Activated CD4-positive, alpha-beta T cell treated with anti-CD3 and anti-CD28 coated beads for 1 hour (primary cell): ENCODE measurements at regions not wholly inside any gene's neighbourhood (a gene's known extent, or its start where the extent isn't known, plus 50 kb on each side); places are given as distances from the start of the nearest gene placed in this dataset.

Source experiments
- DNase-seq: peaks from one replicate; pipeline ENCODE4 v3.0.0-alpha.2; 2020

DNA sequence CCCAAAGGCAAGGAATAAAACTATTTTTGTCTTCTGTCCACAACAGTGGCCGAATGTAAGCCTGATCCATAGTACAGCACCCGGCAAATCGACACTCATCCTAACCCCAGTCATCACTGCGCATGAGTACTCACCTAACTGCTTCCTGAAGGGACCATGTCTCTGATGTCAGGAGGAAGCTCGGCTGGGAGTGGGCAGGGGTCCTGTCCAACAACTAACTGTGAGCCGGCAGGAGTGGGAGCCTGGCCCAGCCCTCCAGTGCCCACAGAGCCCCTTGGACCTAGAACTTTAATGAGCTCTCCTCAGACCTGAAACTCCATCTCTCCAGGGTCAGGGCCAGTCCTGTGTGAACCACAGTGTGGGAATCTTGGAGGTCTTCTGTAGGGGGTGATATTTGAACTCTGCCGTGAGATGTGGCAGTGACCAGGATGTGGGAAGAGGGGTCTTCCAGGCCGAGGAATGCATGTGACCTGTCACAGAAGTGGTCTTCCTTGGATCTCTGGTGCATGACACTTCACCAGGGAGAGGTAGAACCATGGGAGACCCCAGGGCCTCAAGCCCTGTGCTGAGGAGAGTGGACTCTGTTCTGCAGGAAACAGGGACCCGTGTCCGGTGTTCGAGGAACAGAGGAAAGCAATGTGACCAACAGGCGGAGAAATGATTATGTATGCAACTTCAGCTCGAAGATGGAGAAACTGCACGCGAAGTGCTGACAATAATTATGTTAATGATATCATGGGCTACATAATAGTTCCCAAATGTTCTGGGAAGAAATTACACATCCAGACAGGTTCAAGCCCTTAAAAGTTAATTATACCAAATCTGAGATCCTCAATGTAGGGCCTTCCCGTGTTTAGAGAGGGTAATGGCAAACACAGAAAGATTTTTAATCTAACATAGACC, 240.1 kb upstream of the HDAC4 start:
- DNase-seq: no peak

DNA sequence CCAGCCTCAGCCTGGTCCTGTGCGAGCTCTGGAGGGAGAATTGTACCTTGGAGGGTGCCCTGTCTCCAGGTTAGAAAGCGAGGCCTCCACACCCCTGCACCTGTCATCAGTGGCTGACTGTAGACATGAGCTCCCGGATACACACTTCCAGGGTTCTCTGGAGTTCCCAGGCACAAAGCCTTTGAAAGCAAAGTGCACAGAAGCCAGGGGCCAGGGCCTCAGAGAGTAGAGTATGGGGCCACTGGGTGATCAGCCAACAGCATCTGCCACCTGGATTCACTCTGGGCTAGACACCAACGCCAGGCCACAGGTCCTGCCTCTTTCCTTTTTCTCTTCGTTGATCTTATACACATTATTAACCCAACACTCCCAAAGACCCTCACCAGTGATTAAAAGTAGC, 239.4 kb upstream of the HDAC4 start:
- no peak for DNase-seq

DNA sequence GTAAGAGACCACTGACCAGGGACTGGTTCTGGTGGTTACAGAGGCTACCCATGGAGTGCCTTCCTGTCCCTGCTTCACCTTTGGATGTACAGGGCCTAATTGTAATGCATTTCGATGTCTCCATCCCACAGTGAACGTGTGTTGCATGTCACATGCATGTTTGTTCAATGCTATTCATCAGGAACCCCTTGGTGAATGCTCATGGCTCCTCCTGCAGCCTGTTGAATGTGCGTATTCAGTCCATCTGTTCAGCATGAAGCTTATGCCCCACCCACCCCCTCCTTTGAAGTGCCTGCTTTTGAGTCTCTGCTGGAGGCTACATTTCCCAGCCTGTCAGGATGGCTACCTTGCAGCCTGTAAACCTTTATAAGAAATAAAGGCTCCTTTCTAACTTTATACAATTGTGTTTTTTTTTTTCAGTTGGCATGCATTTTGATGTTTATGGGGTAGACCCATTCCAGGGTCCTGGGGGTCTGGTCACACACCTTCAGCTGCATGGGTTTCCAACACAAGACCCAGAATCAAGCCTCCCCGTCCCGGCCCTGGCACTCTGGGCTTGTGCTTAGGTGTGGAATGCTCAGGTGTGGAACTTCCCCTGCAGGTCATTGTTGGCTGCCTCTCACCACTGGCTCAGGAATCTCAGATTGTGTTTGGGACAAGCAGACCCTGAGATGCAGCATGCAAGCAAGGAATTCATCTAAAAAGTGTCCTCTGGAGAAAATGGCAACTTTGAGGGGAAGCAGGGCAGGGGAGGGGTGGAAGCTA, 238.8 kb upstream of the HDAC4 start:
- no peak for DNase-seq

DNA sequence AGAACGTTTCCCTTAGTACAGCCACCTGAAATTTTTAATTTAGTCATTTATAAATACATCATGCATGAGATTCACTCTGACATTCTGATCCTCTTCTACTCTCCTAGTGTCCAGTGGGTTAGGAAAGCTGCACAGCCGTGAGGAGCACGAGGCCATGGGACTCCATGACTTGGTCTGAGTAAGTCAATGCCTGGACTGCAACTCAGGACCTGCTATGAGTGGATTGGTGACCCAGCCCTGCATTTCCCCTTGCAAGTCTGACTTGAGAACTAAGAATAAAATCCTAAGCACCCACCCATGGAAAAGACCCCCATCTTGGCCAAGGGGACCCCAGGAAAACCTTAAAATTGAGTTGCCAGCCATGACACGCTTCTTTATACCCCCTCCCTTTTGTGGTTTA, 237.6 kb upstream of the HDAC4 start:
- DNase-seq: no peak

DNA sequence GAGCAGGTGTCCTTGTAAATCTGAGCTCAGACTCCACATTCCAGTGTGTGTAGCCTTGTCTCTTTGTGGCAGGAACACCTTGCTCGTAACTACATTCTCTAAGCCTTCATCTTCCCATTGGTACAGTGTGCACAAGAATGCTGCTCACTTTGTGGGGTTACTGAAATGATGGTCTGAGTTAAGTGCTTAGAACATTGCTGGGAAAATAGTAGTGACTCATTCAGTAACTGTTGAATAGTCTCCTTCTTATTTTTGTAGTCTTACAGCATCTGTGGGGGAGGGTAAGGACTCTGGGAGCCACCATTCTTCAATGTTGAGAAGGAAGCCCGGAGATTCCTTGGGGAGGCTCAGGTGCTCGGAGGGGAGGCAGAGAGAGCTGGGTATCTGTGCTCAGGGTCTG, 236.0 kb upstream of the HDAC4 start:
- no peak for DNase-seq

DNA sequence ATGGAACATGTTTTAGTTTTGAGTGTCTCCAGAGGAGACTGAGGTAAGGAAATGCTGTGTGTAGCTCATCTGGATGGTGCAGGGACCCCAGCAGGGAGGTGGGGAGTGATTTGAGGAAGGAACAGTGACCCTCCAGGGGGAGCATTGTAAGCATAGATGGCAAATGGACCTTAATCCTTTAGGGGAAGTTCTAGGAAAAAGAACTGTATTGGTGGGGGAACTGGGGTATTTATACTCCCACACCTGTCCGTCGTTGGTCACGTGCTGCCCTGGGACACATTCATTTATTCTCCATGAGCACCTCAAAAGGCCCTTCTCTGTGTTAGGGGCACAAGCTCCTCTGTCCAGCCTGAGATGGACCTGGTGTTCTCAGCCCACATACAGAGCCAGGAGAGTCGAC, 233.9 kb upstream of the HDAC4 start:
- DNase-seq: no peak

DNA sequence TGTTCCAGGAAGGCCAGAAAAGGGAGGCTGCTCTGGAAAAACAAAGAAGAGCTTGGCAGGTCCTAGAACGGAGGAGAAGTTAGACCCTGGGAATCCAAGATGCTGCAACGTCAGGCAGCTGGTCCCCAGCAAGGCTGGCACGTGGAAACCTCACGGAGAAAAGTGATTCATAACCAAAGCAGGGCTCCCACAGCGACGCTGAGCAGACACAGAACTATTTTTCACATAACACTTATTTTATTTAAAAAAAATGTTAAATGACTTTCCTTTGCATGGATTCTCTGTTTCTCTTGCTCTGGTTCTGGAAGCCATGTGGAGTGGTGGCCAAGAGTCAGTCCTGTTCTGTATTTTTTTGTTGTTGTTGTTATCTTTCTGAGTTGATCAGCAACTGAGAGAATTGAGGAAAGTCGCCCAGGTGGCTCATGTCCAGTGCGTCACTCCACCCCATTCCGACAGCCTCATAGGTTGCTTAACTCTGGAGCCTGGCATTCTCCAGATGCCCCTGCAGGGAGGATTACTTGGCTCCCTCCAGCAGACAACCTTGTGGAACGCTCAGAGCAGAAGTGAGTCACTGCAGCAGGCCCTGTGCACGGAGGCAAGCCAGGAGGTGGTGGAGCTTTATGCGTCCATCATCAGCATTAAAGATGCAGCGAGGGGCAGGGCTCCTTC, 229.9 kb upstream of the HDAC4 start:
- DNase-seq: no peak

DNA sequence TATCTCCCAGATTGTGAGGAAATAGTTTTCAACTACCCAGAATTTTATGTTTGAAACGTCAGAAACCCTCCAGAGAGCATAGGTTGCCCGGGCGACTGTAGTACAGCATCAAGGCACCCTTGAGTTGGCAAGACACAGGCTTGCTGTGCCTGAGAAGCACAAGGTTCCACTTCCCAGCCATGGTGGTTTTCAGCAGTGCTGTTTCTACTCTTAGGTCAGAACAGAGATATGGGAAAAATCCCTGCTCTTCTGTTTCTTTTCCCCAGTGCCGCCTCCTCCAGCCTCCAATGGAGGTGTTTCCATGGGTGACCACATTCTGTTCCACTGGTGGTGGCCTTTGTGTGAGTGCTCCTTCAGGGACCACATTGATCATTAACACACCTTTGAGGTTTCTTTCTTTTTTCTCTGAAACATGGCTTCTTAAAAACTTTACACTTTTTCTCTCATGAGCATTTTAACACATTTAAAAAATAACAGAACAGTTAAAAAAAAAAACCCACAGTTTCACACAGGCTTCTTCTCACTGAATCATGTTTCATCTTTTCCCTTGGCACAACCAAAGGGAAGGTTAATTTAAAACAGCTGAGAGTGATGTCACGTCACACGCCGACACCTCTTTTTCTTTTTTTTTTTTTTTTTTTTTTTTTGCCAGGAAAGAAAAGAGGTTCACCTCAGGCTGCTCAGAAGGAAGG, 229.3 kb upstream of the HDAC4 start:
- DNase-seq: no peak

DNA sequence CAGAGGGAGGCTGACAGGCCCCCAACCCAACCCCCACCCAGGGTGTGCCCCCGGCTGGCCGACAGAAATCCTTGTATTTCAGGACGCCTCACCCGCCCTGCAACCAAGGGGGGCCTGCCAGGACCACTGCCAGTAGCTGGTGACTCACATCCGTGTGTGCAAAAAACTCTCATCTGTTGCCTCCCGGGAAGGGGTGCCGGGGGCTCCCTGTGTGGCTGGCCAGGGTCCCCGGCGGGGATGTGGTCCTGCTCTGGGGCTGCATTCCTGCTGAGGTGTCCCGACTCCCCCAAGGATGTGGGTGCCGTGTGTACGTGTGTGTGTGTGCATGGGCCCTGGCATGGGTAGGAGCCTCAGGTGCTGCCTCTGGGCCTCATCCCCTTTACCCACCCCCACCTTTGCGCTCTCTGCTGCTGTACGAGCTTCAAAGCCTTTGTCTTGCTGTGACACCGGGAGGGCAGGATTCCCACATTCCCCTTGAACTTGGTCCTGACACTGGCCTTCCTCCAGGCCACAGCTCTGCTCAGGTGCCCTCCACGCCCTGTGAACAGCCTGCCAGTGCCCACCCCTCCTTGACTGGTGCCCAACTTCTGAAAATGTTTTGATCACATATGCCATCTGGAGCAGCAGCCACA, 226.3 kb upstream of the HDAC4 start:
- no peak for DNase-seq

DNA sequence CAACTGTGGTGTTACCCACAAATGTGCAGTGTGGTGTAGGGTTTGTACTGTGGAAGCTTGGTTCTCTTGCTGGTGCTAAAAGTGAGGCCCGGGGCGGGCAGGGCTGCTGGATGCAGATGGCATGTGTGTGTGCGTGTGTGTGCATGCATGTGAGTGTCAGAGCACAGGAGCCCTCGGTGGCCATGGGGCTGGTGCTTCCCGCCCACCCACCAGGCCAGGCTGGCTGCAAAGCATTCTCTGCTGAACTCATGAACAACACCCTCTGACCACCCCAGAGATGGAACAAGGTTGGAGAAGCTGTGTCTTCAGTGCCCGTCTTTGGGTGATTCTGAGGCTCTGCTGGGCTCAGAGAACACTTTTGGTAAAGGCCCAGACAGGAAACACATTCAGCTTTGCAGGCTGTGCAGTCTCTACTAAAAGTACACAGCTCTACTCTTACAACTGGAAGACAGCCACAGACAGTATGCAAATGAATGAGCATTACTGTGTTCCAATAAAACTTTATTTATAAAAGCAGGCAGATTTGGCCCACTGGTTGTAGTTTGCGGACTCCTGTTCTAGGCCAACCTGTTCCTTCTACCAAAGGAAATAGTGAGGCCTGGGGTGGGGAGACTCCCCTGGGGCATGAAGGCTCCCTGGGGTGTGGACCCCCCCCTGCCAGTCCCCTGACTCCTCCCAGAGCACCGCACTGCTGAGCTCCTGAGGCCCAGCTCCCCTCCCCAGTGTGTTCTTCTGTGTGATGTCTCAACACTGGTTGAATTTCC, 225.3 kb upstream of the HDAC4 start:
- DNase-seq: no peak

DNA sequence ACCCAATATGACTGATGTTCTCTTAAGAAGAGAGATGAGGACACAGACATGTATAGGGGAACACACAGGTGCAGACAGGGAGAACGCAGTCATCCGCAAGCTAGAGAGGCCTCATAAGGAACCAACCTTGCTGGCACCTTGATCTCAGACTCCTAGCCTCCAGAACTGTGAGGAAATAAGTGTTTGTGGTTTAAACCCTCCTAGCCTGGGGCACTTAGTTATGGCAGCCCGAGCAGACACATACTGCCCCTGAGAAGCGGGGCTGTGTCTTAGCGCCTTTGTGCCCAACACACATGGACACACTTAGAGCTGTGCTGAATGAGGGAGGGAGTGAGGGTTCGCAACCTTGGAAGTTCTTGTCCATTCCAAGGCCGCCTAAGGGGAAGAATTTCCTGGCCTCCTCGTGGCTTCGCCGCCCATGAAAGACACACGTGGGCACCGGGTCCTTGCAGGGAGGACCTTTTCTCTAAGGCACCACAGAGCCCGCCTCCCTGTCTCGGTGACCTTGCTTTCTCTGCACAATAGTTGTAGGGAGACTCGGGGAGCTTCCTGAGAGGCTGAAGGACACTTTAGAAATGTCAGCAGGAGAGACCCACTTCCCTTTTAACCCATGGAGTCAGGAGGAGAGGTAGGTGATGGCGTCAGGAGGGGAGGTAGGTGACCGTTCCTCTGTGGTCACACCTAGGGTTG, 224.5 kb upstream of the HDAC4 start:
- no peak for DNase-seq

DNA sequence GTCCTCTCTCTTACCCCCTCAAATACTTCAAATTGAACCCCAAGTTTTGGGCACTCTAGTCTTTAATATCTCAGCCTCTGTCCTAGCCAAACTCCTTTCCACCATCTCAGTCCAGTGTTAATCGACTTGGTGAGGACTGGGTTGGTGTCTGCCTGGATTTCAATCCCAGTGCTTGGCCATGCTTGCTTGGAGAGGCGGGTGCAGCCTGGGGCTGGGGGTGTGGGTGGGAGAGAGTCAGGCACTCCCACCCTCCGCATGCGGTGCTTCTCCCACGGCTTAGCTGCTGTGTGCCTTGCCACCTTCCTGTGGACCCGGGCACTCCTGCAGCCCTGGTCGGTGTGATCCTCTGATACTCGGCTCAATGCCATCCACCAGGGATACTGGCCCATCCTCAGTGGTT, 220.8 kb upstream of the HDAC4 start:
- DNase-seq: no peak

DNA sequence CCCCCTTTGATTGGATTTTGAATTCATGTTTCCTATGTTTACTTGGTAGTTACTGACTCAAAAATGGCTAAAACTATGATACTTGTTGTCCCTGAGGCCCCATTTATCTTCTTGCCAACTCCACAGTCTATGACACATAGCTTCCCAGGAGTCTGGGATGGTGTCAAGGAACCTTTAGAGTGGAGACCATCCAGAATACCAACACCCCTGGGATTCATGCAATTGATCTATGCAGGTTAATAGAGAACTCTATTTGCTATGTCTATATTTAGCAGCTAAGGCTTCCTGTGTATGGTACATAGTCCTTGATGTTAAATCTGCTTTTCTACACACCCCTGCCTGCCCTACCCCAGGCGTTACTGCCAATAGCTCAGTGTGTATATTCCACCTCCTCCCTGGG, 218.5 kb upstream of the HDAC4 start:
- no peak for DNase-seq

DNA sequence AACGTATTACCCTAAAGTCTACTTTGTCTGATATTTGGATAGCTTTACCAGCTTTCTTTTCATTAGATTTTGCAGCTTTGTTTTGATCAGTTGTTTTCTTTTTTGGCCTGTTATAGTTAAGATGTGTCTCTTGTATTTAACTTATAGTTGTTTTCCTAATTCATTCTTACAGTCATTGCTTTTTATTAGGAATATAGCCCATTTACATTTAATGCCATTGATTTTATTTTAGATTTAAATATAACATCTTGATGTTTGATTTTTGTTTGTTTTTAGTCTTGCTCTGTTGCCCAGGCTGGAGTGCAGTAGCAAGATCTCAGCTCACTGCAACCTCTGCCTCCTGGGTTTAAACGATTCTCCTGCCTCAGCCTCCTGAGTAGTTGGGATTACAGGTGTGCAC, 215.9 kb upstream of the HDAC4 start:
- no peak for DNase-seq

DNA sequence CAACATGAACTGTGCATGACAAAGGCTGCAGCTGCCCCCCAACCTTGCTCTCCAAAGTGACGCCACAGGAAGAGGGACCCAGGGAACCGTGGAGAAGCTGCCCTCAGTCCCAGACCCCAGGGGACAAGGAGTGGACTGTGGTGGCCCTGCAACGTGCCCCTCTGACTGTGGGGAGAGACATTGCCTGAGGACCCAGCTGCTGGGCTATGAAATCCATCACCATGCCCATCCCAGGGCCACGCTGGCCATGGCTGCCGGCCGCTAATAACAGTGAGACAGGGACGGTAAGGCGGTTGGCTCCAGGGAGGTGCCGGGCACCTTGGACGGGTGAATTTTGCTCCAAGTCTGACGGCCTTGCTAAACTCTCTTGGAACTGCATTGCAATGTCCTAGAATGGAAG, 211.3 kb upstream of the HDAC4 start:
- DNase-seq: no peak

DNA sequence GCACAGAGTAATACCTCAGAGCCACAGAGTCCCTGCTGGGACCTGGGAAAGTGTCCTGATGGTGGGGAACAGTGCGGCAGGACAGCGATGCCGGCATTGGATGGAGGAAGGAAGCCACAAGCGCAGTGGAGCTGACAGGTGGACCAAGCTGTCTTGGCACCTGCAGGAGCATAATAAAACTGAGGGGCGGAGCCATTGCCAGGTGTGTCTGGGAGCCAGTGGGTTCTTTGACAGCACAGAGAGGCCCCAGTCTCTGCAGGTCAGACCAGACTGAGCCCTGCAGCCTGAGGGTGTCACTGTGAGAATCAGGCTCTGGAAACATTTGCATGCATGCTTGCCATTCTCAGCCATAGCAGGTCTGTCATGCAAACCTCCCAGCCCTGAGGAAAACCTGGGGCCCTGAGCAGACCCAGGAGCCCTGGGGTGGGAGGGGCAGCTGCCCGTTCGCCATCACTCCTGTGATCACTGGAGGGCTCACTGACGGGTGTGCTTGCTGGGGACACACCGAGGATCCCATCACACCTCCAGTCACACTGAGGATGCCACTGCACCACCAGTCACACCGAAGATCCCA, 210.5 kb upstream of the HDAC4 start:
- no peak for DNase-seq

DNA sequence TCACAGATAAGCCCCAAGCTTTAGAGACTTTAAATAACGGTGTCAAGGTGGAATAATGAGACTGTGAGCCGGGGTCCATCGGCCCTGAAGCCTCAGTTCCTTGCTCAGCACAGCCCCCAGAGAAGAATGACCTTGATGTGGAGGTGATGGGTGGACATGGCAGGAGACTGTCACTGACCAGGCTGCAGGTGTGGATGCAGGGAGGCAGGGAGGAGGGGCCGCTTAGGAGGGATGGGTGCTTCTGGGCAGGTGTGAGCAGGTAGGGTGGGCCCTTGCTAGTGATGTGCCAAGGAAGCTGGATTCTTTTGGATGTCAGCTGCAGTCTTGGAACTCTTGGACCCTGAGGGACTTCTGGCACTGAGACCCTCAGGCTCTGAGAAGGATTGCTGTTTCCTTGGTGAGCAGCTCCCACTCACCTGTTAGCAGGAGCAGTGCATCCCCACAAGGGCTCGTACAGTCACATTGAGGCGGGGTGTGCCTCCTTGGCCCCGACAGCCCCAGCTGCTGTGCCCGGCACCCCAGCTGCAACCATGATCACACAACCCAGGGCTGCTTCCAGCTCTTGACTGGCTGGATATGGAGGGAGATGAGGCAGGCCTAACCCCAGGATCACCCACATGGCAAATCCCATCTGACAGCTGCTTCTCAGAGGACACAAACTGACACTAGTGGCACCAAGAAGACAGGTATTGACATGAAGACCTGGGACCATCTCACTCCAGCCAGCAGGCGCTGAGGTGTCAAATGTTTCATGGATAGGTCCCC, 209.8 kb upstream of the HDAC4 start:
- DNase-seq: no peak

DNA sequence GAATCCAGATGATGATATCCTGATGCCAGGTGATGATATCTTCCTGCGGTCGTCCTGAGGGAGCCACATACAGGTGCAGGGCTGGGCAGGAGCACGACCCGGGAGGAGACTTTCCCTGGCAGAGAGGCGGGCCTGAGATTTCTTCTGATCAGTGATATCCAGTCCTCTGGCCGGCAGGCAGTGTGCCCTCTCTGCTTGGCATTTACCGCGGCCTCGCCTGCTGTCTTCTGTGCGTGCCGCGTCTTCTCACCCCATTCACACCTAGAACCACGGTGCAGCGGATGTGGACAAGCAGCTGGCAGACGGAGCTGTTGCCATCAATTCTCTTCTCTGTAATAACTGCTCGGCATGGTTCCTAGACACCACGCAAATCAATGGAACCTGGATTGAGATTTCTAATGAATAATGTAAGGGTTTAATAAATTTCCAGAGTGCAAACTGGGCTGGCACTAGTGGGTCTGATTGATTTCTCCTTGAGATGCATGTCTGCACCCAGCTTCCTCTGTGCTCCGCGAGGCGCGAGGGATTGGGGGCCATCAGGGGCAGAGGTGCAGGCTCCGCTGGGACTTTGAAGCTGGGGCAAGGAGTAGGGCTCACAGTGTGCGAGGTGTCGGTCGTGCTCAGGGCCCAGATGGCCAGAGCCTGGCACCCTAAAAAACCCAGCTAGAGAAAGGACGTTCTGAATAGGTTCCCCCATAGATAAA, 208.9 kb upstream of the HDAC4 start:
- DNase-seq: no peak

DNA sequence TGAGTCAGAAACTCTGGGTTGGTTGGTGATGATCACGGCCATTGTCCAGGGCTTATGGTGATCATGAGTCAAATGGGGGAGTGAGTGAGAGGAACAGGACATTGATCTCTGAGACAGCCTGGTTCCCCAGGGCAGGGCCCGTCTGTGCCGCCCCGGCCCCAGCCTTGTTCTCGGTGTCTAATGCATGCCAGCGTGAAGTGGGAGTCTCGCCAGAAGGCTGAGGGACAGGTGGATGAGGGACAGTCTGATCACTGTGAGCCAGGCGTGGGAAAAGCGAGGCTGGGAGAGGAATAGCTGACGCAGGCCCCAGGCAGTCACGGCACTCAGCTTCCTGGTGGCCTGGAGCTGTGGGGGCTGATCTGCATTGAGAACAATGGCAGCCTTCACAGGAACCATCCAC, 208.3 kb upstream of the HDAC4 start:
- no peak for DNase-seq
